A673 (cell line): ENCODE measurements at regions not wholly inside any gene's neighbourhood (a gene's known extent, or its start where the extent isn't known, plus 50 kb on each side); places are given as distances from the start of the nearest gene placed in this dataset.

Experiments used
- BruUV-seq: library from RNA; stranded (reverse); fragments of 400-500 nt; replicated peaks from 2 replicates; lab custom pipeline; 2021; lab: Mats Ljungman, UMichigan
- CTCF ChIA-PET: fragments of 300-600 bp; sonication (Branson Sonifier 250); formaldehyde crosslinking; loops from one replicate; lab custom pipeline; 2022; ENCODE audit warnings: antibody characterized with exemption; lab: Charles Lee
- POLR2A ChIA-PET: fragments of 300-600 bp; sonication (Branson Sonifier 250); formaldehyde crosslinking; loops from one replicate; lab custom pipeline; 2022; ENCODE audit warnings: antibody characterized with exemption; ENCODE audit not compliant: low non-redundant PET; lab: Charles Lee
- DNase-seq: peaks from one replicate; pipeline ENCODE4 v3.0.0-alpha.2; 2015; ENCODE audit warnings: low spot score
- H3K27ac ChIP-seq: fragments of 200-600 bp; sonication (generic); 2 replicates; pipeline ENCODE4 v1.5.1; 2016; ENCODE audit warnings: mixed run types, low read depth, mild to moderate bottlenecking, mixed read lengths, antibody characterized with exemption, low read length; ENCODE audit not compliant: poor library complexity, severe bottlenecking
- H3K27me3 ChIP-seq: fragments of 200-600 bp; sonication (generic); replicated peaks from 2 replicates; pipeline ENCODE4 v1.6.1; 2017; ENCODE audit warnings: mixed run types, low read depth, mild to moderate bottlenecking, mixed read lengths, antibody characterized with exemption, low read length; ENCODE audit not compliant: insufficient read depth, poor library complexity
- H3K36me3 ChIP-seq: fragments of 200-600 bp; sonication (generic); 2 replicates; pipeline ENCODE4 v1.6.1; 2016; ENCODE audit warnings: mixed run types, mild to moderate bottlenecking, mixed read lengths, antibody characterized with exemption, low read length; ENCODE audit not compliant: insufficient read depth, poor library complexity, severe bottlenecking
- H3K4me1 ChIP-seq: fragments of 200-600 bp; sonication (generic); 2 replicates; pipeline ENCODE4 v1.6.1; 2017; ENCODE audit warnings: mixed run types, mild to moderate bottlenecking, mixed read lengths, antibody characterized with exemption, low read length; ENCODE audit not compliant: insufficient read depth, poor library complexity, severe bottlenecking
- H3K4me3 ChIP-seq: fragments of 200-600 bp; sonication (generic); 2 replicates; pipeline ENCODE4 v1.5.1; 2016; ENCODE audit warnings: low read depth, mixed run types, mild to moderate bottlenecking, mixed read lengths, low read length; ENCODE audit not compliant: poor library complexity, severe bottlenecking
- H3K9me3 ChIP-seq: fragments of 200-600 bp; sonication (generic); 2 replicates; pipeline ENCODE4 v1.6.1; 2016; ENCODE audit warnings: mixed run types, low read depth, mild to moderate bottlenecking, mixed read lengths, antibody characterized with exemption, low read length; ENCODE audit not compliant: poor library complexity, severe bottlenecking
- EZH2 ChIP-seq: fragments of 200-600 bp; sonication (generic); IDR thresholded peaks from 2 replicates; pipeline ENCODE4 v1.6.1; 2017; ENCODE audit warnings: borderline replicate concordance, low read depth, mild to moderate bottlenecking, mixed read lengths, antibody characterized with exemption, low read length; ENCODE audit not compliant: poor library complexity, severe bottlenecking
- intact Hi-C: fragments of 100-400 bp; cut with micrococcal nuclease; formaldehyde crosslinking; loops from one replicate; pipeline ENCODE4 v1.10.0; 2022; ENCODE audit not compliant: unreplicated experiment
- TF ChIP-seq, protein P1 (sequence below): fragments of 300-800, 200-600 bp; sonication (generic); conservative IDR thresholded peaks from 2 replicates; pipeline ENCODE4 v1.5.1; 2017; ENCODE audit warnings: low read depth, mild to moderate bottlenecking, antibody characterized with exemption, low read length, moderate library complexity, mixed read lengths

DNA sequence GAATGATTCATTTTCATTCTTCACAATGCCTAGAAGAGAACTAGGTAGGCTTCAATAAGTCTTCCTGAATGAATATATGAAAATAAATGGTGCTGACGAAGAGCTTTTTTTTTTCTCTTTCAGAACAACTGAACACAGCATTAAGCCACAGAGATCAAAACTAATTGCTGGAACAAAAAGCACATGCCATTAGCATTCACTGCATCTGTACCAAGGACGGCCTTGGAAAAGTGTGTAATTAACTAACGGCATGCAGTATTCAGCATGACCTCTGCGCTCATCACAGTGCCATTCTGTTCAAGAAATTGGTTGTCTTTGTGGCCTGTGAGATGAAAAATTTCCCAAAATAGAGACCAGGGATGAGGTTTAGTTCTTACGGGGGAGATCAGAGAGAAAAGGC is 99.3 kb downstream of the NUDT12 start:
- TF ChIP-seq EZH2, result no peak
- TF ChIP-seq, protein P1, sequence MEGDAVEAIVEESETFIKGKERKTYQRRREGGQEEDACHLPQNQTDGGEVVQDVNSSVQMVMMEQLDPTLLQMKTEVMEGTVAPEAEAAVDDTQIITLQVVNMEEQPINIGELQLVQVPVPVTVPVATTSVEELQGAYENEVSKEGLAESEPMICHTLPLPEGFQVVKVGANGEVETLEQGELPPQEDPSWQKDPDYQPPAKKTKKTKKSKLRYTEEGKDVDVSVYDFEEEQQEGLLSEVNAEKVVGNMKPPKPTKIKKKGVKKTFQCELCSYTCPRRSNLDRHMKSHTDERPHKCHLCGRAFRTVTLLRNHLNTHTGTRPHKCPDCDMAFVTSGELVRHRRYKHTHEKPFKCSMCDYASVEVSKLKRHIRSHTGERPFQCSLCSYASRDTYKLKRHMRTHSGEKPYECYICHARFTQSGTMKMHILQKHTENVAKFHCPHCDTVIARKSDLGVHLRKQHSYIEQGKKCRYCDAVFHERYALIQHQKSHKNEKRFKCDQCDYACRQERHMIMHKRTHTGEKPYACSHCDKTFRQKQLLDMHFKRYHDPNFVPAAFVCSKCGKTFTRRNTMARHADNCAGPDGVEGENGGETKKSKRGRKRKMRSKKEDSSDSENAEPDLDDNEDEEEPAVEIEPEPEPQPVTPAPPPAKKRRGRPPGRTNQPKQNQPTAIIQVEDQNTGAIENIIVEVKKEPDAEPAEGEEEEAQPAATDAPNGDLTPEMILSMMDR, result no peak
- no peak for DNase-seq
- Histone ChIP-seq H3K27me3 (no peaks in the 10 kb centered on the region), H3K36me3 (no peaks in the 10 kb centered on the region), H3K4me3 (no peak overlapping the region), H3K9me3 (no peaks in the 10 kb centered on the region), H3K4me1 (peaks cover 11% of the 10 kb centered on the region), H3K27ac (no peak overlapping the region)
- ChIA-PET POLR2A (no interaction called here), CTCF (no interaction called here)
- no TSS peak for BruUV-seq
- intact Hi-C loops, result no loop called here

DNA sequence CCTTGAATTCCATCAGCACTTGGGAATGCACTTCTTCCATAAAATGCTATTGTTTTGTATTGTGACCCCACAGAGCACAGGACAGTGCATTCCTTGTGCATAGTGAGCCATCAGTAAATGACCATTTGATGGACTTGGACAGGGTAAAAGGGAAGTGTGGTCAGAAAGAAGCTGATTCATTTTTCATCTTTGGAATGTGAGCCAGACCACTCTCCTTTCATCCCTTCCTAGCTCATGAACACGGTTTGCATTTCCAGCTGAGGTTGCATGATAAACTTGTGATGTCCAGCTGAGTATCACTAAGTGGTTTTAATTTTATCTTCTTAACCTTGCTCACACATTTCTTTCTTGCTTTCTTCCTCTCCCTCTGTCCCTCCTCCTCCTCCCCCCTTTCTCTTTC is 101.3 kb downstream of the NUDT12 start:
- peaks cover 3% of the 10 kb centered on the region for H3K4me1 ChIP-seq
- CTCF ChIA-PET, result no interaction called here
- BruUV-seq, result no TSS peak
- H3K36me3 ChIP-seq, result no peaks in the 10 kb centered on the region
- no peaks in the 10 kb centered on the region for H3K27me3 ChIP-seq
- H3K4me3 ChIP-seq, result no peak overlapping the region
- POLR2A ChIA-PET, result no interaction called here
- no peaks in the 10 kb centered on the region for H3K9me3 ChIP-seq
- intact Hi-C loops, result no loop called here
- no peak for DNase-seq
- no peak overlapping the region for H3K27ac ChIP-seq
- no peak for TF ChIP-seq EZH2
- TF ChIP-seq, protein P1, result no peak

DNA sequence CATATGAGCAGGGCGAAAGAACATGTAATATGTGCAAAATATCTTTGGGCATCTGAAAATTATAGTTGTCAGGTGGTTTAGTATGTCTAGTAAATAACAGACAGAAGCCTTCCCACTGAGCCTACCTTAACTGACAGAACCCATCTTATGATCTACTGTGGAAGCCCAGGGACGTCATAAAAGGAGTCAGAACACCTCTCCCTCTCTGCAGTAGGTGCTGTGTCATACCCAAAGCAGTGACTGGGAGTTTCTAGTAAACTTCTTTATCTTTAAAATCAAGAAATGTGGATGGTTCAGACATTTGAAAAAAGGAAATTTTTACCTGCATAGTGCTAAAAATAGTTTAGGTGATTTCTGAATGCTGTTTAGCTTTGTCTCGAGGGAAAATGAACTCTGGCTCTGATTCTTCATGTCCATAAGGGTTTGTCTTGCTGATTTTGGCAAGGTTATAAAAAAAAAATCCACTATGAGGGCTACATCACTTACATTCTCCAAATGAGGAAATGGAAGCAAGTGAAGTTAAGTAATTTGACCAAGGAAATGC is 104.0 kb downstream of the NUDT12 start:
- TF ChIP-seq EZH2, result no peak
- TF ChIP-seq, protein P1, result no peak
- DNase-seq, result no peak
- intact Hi-C loops, result no loop called here
- no peak overlapping the region for H3K4me3 ChIP-seq
- H3K27me3 ChIP-seq, result no peaks in the 10 kb centered on the region
- ChIA-PET CTCF (interaction anchor here (0.6 kb wide), 1 partner anchor 226 kb away, joined by 3 read pairs; no protein-coding TSS in a partner anchor), POLR2A (no interaction called here)
- H3K9me3 ChIP-seq, result no peaks in the 10 kb centered on the region
- BruUV-seq, result no TSS peak
- no peaks in the 10 kb centered on the region for H3K36me3 ChIP-seq
- no peak overlapping the region for H3K27ac ChIP-seq
- H3K4me1 ChIP-seq, result no peaks in the 10 kb centered on the region
